GM13977 (cell line): ENCODE measurements at regions not wholly inside any gene's neighbourhood (a gene's known extent, or its start where the extent isn't known, plus 50 kb on each side); places are given as distances from the start of the nearest gene placed in this dataset.

Source experiments
- DNase-seq: peaks from one replicate; pipeline ENCODE4 v3.0.0; 2012; ENCODE audit warnings: low spot score
- CTCF ChIP-seq: IDR thresholded peaks from 2 replicates; pipeline ENCODE4 v1.5.1; 2012; ENCODE audit warnings: mild to moderate bottlenecking, control low read depth; ENCODE audit not compliant: insufficient read depth; ENCODE audit errors: extremely low read depth, missing control alignments
- in situ Hi-C: fragments of 300-500 bp; cut with MboI; formaldehyde crosslinking; loops from one replicate; pipeline ENCODE4 v1.12.0; 2022; ENCODE audit warnings: low sequenced_read_pairs, low pct_unique_long_range_greater_than_20kb, mixed read lengths, inconsistent platforms; ENCODE audit not compliant: unreplicated experiment

GRCh38 chrX:40385682-40386081 lies 195.1 kb upstream of the ATP6AP2 start:
- DNase-seq, result no peak
- TF ChIP-seq CTCF, result no peak
- in situ Hi-C loops, result no loop called here

- in situ Hi-C loops, result no loop called here
- TF ChIP-seq CTCF, result no peak
- DNase-seq, result no peak
Observed at GRCh38 chrX:40385256-40385655, 195.5 kb upstream of the ATP6AP2 start.

- DNase-seq, result no peak
- no peak for TF ChIP-seq CTCF
- in situ Hi-C loops, result no loop called here
Observed at GRCh38 chrX:40383969-40384368, 196.8 kb upstream of the ATP6AP2 start.

GRCh38 chrX:40383360-40383759 lies 197.4 kb upstream of the ATP6AP2 start:
- no peak for TF ChIP-seq CTCF
- in situ Hi-C loops, result no loop called here
- no peak for DNase-seq

- no peak for DNase-seq
- in situ Hi-C loops, result no loop called here
- no peak for TF ChIP-seq CTCF
Observed at GRCh38 chrX:40380655-40381488, 199.9 kb upstream of the ATP6AP2 start.

GRCh38 chrX:40377684-40378083 lies 203.1 kb upstream of the ATP6AP2 start:
- in situ Hi-C loops, result no loop called here
- DNase-seq, result no peak
- TF ChIP-seq CTCF, result no peak
